CD14-positive monocyte (primary cell): ENCODE measurements at regions not wholly inside any gene's neighbourhood (a gene's known extent, or its start where the extent isn't known, plus 50 kb on each side); places are given as distances from the start of the nearest gene placed in this dataset.

Experiments used
- DNase-seq, 3 donors: peaks; one replicate each; pipeline ENCODE4 v3.0.0-alpha.2; 2011 to 2022
- H2AFZ ChIP-seq: 2 replicates; pipeline ENCODE4 v1.6.0; 2012; ENCODE audit warnings: mild to moderate bottlenecking, low read depth, low read length, inconsistent platforms; ENCODE audit not compliant: insufficient read depth, poor library complexity, severe bottlenecking
- H3K27ac ChIP-seq, 2 donors: 1 replicate in 1 of 2; 2 replicates in 1 of 2; pipeline ENCODE4 v1.5.1; 2012 to 2013; ENCODE audit warnings: low read length in 2 of 2, control low read depth in 1 of 2, inconsistent platforms in 1 of 2, low read depth in 1 of 2, mild to moderate bottlenecking in 1 of 2
- H3K27me3 ChIP-seq, 2 donors: one replicate each; pipeline versions ENCODE4 v1.6.0 to v1.6.1; 2011 to 2013; ENCODE audit warnings: low read length in 2 of 2; ENCODE audit not compliant: control insufficient read depth in 2 of 2, insufficient read depth in 2 of 2
- H3K36me3 ChIP-seq, 2 donors: replicated peaks in 1 of 2; 1 replicate in 1 of 2; 2 replicates in 1 of 2; pipeline versions ENCODE4 v1.5.1 to v1.6.1; 2012 to 2013; ENCODE audit warnings: low read length in 2 of 2, control low read depth in 1 of 2, inconsistent platforms in 1 of 2, mild to moderate bottlenecking in 1 of 2; ENCODE audit not compliant: insufficient read depth in 2 of 2, control insufficient read depth in 1 of 2
- H3K4me1 ChIP-seq, 2 donors: 1 replicate in 1 of 2; 2 replicates in 1 of 2; pipeline versions ENCODE4 v1.5.1 to v1.6.1; 2012 to 2013; ENCODE audit warnings: low read length in 2 of 2, control low read depth in 1 of 2, inconsistent platforms in 1 of 2, mild to moderate bottlenecking in 1 of 2, moderate library complexity in 1 of 2; ENCODE audit not compliant: insufficient read depth in 2 of 2, control insufficient read depth in 1 of 2
- H3K4me2 ChIP-seq: replicated peaks from 2 replicates; pipeline ENCODE3; 2012; ENCODE audit warnings: low read length, moderate library complexity, mild to moderate bottlenecking; ENCODE audit not compliant: poor library complexity, severe bottlenecking; ENCODE audit errors: extremely low read depth
- H3K4me3 ChIP-seq, 3 experiments: fragments of 200-600 bp in 1 of 3; sonication (generic) in 1 of 3; replicated peaks in 1 of 3; 1 replicate in 2 of 3; 2 replicates in 1 of 3; pipeline ENCODE4 v1.5.1; 2011 to 2013; ENCODE audit warnings: low read length in 3 of 3, mild to moderate bottlenecking in 3 of 3, control low read depth in 2 of 3, low read depth in 2 of 3, inconsistent platforms in 1 of 3, moderate library complexity in 1 of 3
- H3K79me2 ChIP-seq: 2 replicates; pipeline ENCODE4 v1.6.0; 2012; ENCODE audit warnings: mild to moderate bottlenecking, control low read depth, inconsistent platforms, low read length, moderate library complexity; ENCODE audit not compliant: insufficient read depth
- H3K9ac ChIP-seq: 2 replicates; pipeline ENCODE4 v1.6.0; 2017; ENCODE audit warnings: low read length, mild to moderate bottlenecking; ENCODE audit not compliant: insufficient read depth, poor library complexity, severe bottlenecking
- H3K9me3 ChIP-seq, 2 donors: replicated peaks in 1 of 2; 1 replicate in 1 of 2; 2 replicates in 1 of 2; pipeline versions ENCODE4 v1.5.1 to v1.6.1; 2012 to 2013; ENCODE audit warnings: low read length in 2 of 2, control low read depth in 1 of 2; ENCODE audit not compliant: control insufficient read depth in 1 of 2, insufficient read depth in 1 of 2
- H4K20me1 ChIP-seq: 2 replicates; pipeline ENCODE4 v1.6.0; 2012; ENCODE audit warnings: mild to moderate bottlenecking, low read length, control low read depth, moderate library complexity; ENCODE audit not compliant: insufficient read depth
- H3K27ac Mint-ChIP-seq, 7 donors: one replicate each; pipeline ENCODE4 v1.8.0; 2020; ENCODE audit warnings: mild to moderate bottlenecking in 7 of 7, mixed read lengths in 7 of 7, moderate library complexity in 6 of 7, inconsistent platforms in 2 of 7
- H3K27me3 Mint-ChIP-seq, 3 donors: one replicate each; pipeline ENCODE4 v1.8.0; 2021 to 2022; ENCODE audit warnings: low read depth in 3 of 3, mild to moderate bottlenecking in 3 of 3, mixed read lengths in 3 of 3, moderate library complexity in 3 of 3, inconsistent platforms in 1 of 3
- H3K36me3 Mint-ChIP-seq, 2 donors: one replicate each; pipeline ENCODE4 v1.8.0; 2020; ENCODE audit warnings: mixed read lengths in 2 of 2, inconsistent platforms in 1 of 2, mild to moderate bottlenecking in 1 of 2
- H3K4me1 Mint-ChIP-seq: one replicate; pipeline ENCODE4 v1.8.0; 2020; ENCODE audit warnings: mild to moderate bottlenecking, mixed read lengths
- H3K4me3 Mint-ChIP-seq, 2 donors: one replicate each; pipeline ENCODE4 v1.8.0; 2020; ENCODE audit warnings: mild to moderate bottlenecking in 2 of 2, mixed read lengths in 2 of 2, moderate library complexity in 1 of 2
- H3K9me3 Mint-ChIP-seq, 7 donors: one replicate each; pipeline ENCODE4 v1.8.0; 2020 to 2022; ENCODE audit warnings: mixed read lengths in 7 of 7, mild to moderate bottlenecking in 6 of 7, moderate library complexity in 6 of 7, inconsistent platforms in 2 of 7
- CTCF ChIP-seq: fragments of 200-600 bp; IDR thresholded peaks from one replicate; pipeline ENCODE4 v1.8.0; 2022; ENCODE audit warnings: antibody characterized with exemption, mild to moderate bottlenecking
- WGBS: methylation state at CpG from one replicate; pipeline ENCODE4 v1.1.5; 2013; ENCODE audit warnings: missing lambda C conversion rate; ENCODE audit not compliant: insufficient coverage; 5-methylcytosine and 5-hydroxymethylcytosine counted together
- intact Hi-C, 2 donors: fragments of 100-400 bp; cut with micrococcal nuclease; formaldehyde crosslinking; loops; one replicate each; pipeline versions ENCODE4 v1.15.0 to v1.15.1; 2023

GRCh38 chr1:228546541-228547463 lies 59.6 kb downstream of the RNF187 start:
- Mint-ChIP-seq H3K9me3 (peaks cover 0 to 27% (median 10%) of the 10 kb centered on the region in 7 donors), H3K36me3 (no peaks in the 10 kb centered on the region), H3K27ac (peak overlapping the region in 1 of 7 donors; percentile 13), H3K27me3 (peaks cover 2 to 17% (median 5%) of the 10 kb centered on the region in 3 donors), H3K4me3 (peak overlapping the region in 1 of 2 donors; percentile 6), H3K4me1 (no peaks in the 10 kb centered on the region)
- Histone ChIP-seq H3K4me1 (no peaks in the 10 kb centered on the region), H3K27ac (no peak overlapping the region), H4K20me1 (no peaks in the 10 kb centered on the region), H3K9me3 (peaks cover 0 to 4% of the 10 kb centered on the region in 2 donors), H3K9ac (no peak overlapping the region), H3K79me2 (no peaks in the 10 kb centered on the region), H2AFZ (no peak overlapping the region), H3K36me3 (no peaks in the 10 kb centered on the region), H3K4me2 (no peak overlapping the region), H3K27me3 (no peaks in the 10 kb centered on the region), H3K4me3 (no peak overlapping the region)
- no peak for TF ChIP-seq CTCF
- no peak for DNase-seq
- intact Hi-C loops: no loop called here
- 74% methylated on average over 11 of the region's 12 CpGs for WGBS

- H3K27ac ChIP-seq: no peak overlapping the region
- H3K27ac Mint-ChIP-seq: no peak overlapping the region
- DNase-seq: no peak
- peaks cover 0 to 27% (median 8%) of the 10 kb centered on the region in 7 donors for H3K9me3 Mint-ChIP-seq
- H3K36me3 Mint-ChIP-seq: no peaks in the 10 kb centered on the region
- no peak overlapping the region for H3K4me2 ChIP-seq
- H3K9ac ChIP-seq: no peak overlapping the region
- WGBS: no CpG with 5 or more reads among the region's 3 CpGs
- H3K4me3 Mint-ChIP-seq: no peak overlapping the region
- H3K36me3 ChIP-seq: no peaks in the 10 kb centered on the region
- no peak for TF ChIP-seq CTCF
- no peaks in the 10 kb centered on the region for H3K27me3 ChIP-seq
- no peaks in the 10 kb centered on the region for H3K4me1 ChIP-seq
- peaks cover 3 to 17% (median 8%) of the 10 kb centered on the region in 3 donors for H3K27me3 Mint-ChIP-seq
- peaks cover 0 to 4% of the 10 kb centered on the region in 2 donors for H3K9me3 ChIP-seq
- no peaks in the 10 kb centered on the region for H3K4me1 Mint-ChIP-seq
- H3K79me2 ChIP-seq: no peaks in the 10 kb centered on the region
- no peak overlapping the region for H2AFZ ChIP-seq
- intact Hi-C loops: no loop called here
- no peak overlapping the region for H3K4me3 ChIP-seq
- no peaks in the 10 kb centered on the region for H4K20me1 ChIP-seq
Observed at GRCh38 chr1:228547464-228547792, 60.2 kb downstream of the RNF187 start.
